GM12892 (cell line): ENCODE measurements at regions not wholly inside any gene's neighbourhood (a gene's known extent, or its start where the extent isn't known, plus 50 kb on each side); places are given as distances from the start of the nearest gene placed in this dataset.

ENCODE experiments used
- POLR2A ChIP-seq: IDR thresholded peaks from 2 replicates; pipeline ENCODE4 v1.6.1; 2011; ENCODE audit warnings: low read depth, low read length, control low read depth
- POLR2AphosphoS5 ChIP-seq: IDR thresholded peaks from 2 replicates; pipeline ENCODE4 v1.6.1; 2011; ENCODE audit warnings: low read depth, low read length, control low read depth
- TAF1 ChIP-seq: IDR thresholded peaks from 2 replicates; pipeline ENCODE4 v1.6.1; 2011; ENCODE audit warnings: low read depth, mild to moderate bottlenecking, control low read depth, low read length, borderline replicate concordance

- TF ChIP-seq POLR2A = no peak
- TF ChIP-seq TAF1 = no peak
- no peak for TF ChIP-seq POLR2AphosphoS5
Observed at GRCh38 chr10:78938695-78939672, 129.8 kb upstream of the ZMIZ1 start.
